GM12865 (cell line): ENCODE measurements at regions not wholly inside any gene's neighbourhood (a gene's known extent, or its start where the extent isn't known, plus 50 kb on each side); places are given as distances from the start of the nearest gene placed in this dataset.
"Not testable (repeated sequence)": the region's sequence is repeated elsewhere in the genome, so short reads cannot be mapped to it uniquely, and the experiment has no call there.

Experiments used
- DNase-seq: peaks from one replicate; pipeline ENCODE4 v3.0.0; 2010; ENCODE audit warnings: low read depth
- H3K4me3 ChIP-seq: 2 replicates; pipeline ENCODE4 v1.5.1; 2011; ENCODE audit warnings: mild to moderate bottlenecking, low read depth, low read length, control low read depth
- CTCF ChIP-seq: IDR thresholded peaks from 2 replicates; pipeline ENCODE4 v1.5.1; 2011; ENCODE audit warnings: low read length, control low read depth, low read depth, inconsistent platforms; ENCODE audit not compliant: insufficient read depth; ENCODE audit errors: missing control alignments

GRCh38 chr1:232713785-232714184 lies 83.9 kb upstream of the SIPA1L2 start:
- no peak overlapping the region for H3K4me3 ChIP-seq
- no peak for DNase-seq
- TF ChIP-seq CTCF: no peak

- DNase-seq: no peak
- H3K4me3 ChIP-seq: no peak overlapping the region
- no peak for TF ChIP-seq CTCF
Measured at GRCh38 chr1:232715154-232715553, 85.2 kb upstream of the SIPA1L2 start.

GRCh38 chr1:232717911-232718310 lies 87.3 kb upstream of the MAP10 start:
- not testable (repeated sequence) for DNase-seq, H3K4me3 ChIP-seq

GRCh38 chr1:232718928-232719927 lies 86.0 kb upstream of the MAP10 start:
- DNase-seq: no peak
- H3K4me3 ChIP-seq: no peak overlapping the region
- TF ChIP-seq CTCF: no peak

- DNase-seq: no peak
- no peak overlapping the region for H3K4me3 ChIP-seq
- TF ChIP-seq CTCF: no peak
Measured at GRCh38 chr1:232722626-232723025, 82.6 kb upstream of the MAP10 start.

- TF ChIP-seq CTCF: no peak
- no peak for DNase-seq
- H3K4me3 ChIP-seq: no peak overlapping the region
Measured at GRCh38 chr1:232725305-232726047, 79.7 kb upstream of the MAP10 start.

GRCh38 chr1:232726048-232726779 lies 79.0 kb upstream of the MAP10 start:
- no peak overlapping the region for H3K4me3 ChIP-seq

More at GRCh38 chr1:232726048-232726779, 79.0 kb upstream of the MAP10 start:
- no peak for DNase-seq
- TF ChIP-seq CTCF: no peak
